ENCODE measurements at regions not wholly inside any gene's neighbourhood (a gene's known extent, or its start where the extent isn't known, plus 50 kb on each side); places are given as distances from the start of the nearest gene placed in this dataset.

DNA sequence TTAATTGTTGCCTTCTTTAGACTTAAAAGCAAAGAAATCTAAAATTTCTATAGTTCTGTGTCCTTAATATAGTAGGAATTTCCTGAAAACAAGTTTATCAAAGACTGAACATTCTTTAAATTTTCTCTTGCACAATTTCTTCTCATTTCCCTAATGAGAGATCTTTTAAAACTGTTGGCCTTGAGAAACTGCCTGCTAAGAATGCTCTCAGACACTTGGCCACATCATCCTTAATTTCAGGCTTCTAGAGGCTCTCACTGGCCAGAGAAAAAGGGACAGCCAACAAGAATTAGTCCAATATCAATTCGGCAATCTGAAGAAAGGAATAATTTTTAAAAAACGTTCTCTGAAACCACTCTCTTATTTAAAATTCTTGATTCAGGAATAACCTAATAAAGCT lies 167.0 kb upstream of the CREB1 start:
- TF ChIP-seq, protein P1, sequence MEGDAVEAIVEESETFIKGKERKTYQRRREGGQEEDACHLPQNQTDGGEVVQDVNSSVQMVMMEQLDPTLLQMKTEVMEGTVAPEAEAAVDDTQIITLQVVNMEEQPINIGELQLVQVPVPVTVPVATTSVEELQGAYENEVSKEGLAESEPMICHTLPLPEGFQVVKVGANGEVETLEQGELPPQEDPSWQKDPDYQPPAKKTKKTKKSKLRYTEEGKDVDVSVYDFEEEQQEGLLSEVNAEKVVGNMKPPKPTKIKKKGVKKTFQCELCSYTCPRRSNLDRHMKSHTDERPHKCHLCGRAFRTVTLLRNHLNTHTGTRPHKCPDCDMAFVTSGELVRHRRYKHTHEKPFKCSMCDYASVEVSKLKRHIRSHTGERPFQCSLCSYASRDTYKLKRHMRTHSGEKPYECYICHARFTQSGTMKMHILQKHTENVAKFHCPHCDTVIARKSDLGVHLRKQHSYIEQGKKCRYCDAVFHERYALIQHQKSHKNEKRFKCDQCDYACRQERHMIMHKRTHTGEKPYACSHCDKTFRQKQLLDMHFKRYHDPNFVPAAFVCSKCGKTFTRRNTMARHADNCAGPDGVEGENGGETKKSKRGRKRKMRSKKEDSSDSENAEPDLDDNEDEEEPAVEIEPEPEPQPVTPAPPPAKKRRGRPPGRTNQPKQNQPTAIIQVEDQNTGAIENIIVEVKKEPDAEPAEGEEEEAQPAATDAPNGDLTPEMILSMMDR (IDR thresholded peaks at IDR 0.05): no peak
- TF ChIP-seq POLR2AphosphoS5 (IDR thresholded peaks at IDR 0.05; ENCODE audit: low read depth, low read length) (no peak), REST (IDR thresholded peaks at IDR 0.05; ENCODE audit: insufficient read depth in 1 of 2, low read depth in 2 of 2, low read length in 1 of 2) (no peak)

Measured in Panc1 (cell line).